Gastroesophageal sphincter (tissue), 3 donors: ENCODE measurements at regions not wholly inside any gene's neighbourhood (a gene's known extent, or its start where the extent isn't known, plus 50 kb on each side); places are given as distances from the start of the nearest gene placed in this dataset.

Source experiments
- CTCF ChIP-seq, 4 experiments: fragments of 200-600 bp in 2 of 4; fragments of 450-650 bp in 2 of 4; sonication (generic) in 1 of 4; IDR thresholded peaks; one replicate each; pipeline ENCODE4 v1.5.1; 2017 to 2019; ENCODE audit warnings: antibody characterized with exemption in 4 of 4, mild to moderate bottlenecking in 2 of 4, moderate library complexity in 2 of 4
- POLR2A ChIP-seq, 2 donors: fragments of 450-650 bp; IDR thresholded peaks; one replicate each; pipeline ENCODE4 v1.6.1; 2017; ENCODE audit warnings: antibody characterized with exemption in 2 of 2, mild to moderate bottlenecking in 2 of 2, moderate library complexity in 1 of 2
- POLR2AphosphoS5 ChIP-seq: sonication (generic); formaldehyde crosslinking; IDR thresholded peaks from one replicate; pipeline ENCODE4 v1.6.1; 2017; ENCODE audit warnings: antibody characterized with exemption

- no peak for TF ChIP-seq POLR2AphosphoS5
- no peak for TF ChIP-seq POLR2A (IDR thresholded peaks at IDR 0.05)
- TF ChIP-seq CTCF (IDR thresholded peaks at IDR 0.05) = no peak
Observed at GRCh38 chr10:117925369-117925768, 121.4 kb downstream of the RAB11FIP2 start.
